GM19240 (cell line): ENCODE measurements at regions not wholly inside any gene's neighbourhood (a gene's known extent, or its start where the extent isn't known, plus 50 kb on each side); places are given as distances from the start of the nearest gene placed in this dataset.
"Not testable (repeated sequence)": the region's sequence is repeated elsewhere in the genome, so short reads cannot be mapped to it uniquely, and the experiment has no call there.

Experiments used
- DNase-seq: peaks from one replicate; pipeline ENCODE4 v3.0.0; 2011; ENCODE audit warnings: low spot score; ENCODE audit not compliant: insufficient read length

- no peak for DNase-seq
Observed at GRCh38 chr3:107111872-107112271, 265.4 kb upstream of the CCDC54 start.

DNA sequence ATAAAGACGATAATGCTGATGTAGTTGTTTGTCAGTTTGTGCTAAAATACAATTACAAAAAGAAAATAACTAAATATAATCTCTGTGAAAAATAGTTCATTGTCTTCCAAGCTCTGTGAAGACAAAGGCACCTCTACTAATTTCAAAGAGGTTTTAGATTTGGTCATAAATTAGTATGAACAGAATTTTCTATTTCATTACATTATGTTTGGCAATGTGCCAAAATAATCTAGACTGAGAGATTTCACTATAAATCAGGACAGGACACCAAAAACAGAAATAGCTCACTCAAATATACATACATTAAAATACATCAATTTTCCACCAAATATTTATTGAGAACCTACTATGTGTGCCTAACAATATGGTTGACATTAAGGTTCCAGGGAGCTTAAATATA, 264.9 kb upstream of the CCDC54 start:
- no peak for DNase-seq

DNA sequence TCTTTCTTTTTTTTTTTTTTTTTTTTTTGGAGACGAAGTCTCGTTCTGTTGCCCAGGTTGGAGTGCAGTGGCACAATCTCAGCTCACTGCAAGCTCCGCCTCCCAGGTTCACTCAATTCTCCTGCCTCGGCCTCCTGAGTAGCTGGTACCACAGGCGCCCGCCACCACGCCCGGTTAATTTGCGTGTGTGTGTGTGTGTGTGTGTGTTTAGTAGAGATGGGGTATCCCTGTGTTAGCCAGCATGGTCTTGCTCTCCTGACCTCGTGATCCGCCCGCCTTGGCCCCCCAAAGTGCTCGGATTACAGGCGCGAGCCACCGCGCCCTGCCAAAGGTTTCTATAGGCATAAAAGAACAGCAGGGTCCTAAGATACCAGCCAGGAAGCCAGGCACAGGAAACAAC, 261.0 kb upstream of the CCDC54 start:
- DNase-seq, result no peak

DNA sequence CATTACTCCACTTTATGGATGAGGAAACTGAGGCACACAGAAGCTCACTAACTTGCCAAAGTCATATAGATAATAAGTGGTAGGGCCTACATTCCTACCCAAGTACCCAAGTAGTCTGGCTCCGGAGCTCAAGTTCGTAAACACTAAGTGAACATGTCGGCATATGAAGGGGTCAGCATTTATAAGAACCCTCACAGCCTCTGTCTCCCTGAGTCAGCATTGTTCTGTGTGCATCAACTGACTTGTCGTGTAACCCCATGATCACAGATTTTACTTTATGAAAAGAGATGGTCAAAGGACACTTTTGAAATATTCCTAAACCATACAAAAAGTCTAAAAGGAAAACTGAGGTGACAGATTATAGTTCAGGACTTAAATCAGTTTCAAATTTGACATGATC, 260.1 kb upstream of the CCDC54 start:
- no peak for DNase-seq

DNA sequence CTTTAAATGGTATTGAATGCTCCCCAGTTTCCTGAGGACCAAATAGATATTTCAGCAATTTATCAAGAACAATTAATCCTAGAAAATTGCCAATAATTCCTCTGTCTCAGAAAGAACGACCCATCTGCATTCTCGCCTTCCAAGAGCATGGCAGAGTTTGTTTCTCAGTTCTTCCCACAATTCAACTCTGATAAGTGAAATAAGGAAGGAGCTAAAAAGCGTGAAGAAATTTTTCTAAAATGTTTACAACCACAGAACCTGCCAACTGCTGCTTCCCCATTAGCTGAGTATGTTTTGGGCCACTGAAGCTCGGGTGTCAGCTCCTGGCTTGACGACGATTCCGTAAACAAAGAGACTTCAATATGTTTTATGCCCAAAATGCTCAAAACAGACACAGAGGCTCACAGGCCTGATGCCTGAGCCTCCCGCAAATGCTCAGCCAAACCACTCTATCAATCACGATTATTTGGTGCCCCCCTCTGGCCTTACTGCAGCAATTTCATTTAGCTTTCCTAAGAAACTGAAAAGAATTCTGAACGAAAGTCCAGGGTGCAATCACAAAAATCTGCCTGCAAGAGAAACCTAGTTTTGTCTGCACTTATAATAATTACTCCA, 259.2 kb upstream of the CCDC54 start:
- DNase-seq, result no peak

DNA sequence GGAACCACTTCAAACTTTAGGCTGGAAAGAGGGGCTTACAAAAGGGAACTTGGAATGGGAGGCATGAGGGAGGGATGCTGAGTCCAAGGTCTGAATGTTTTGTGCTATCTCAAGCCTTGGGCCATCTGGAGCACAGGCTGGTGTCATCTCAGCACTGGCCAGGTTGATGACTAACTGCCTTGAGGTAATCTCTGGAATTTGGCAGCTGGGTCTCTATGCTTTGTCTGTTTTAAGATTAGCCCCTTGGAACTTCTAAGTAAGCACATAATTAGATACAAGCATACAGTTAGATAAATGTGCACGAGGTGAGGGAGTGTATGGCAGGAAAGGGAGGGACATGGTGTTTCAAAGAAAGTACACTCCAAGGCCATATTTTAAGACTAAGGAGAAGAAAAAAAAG, 252.4 kb upstream of the CCDC54 start:
- DNase-seq, result no peak

GRCh38 chr3:107128946-107129345, 248.3 kb upstream of the CCDC54 start:
- DNase-seq, result no peak

GRCh38 chr3:107130089-107130700, 247.0 kb upstream of the CCDC54 start:
- DNase-seq, result no peak

DNA sequence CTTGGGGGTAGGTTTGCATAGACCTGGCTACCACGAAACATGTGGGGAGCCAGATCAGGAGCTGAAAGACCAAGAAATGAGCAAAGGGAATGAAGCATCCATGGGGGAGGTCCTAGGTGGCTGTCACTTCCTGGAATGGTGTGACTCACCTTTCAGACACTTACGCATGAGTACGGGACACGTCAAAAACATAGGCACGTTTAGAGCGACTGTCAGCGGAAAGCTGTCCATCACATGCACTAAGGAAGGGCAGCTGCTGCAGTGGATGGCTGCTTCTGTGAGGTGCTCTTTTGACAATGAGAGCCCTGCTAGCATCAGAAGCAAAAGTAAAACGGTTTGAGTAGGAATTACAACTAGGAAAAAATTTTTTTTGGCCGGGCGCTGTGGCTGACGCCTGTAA, 244.6 kb upstream of the CCDC54 start:
- no peak for DNase-seq

DNA sequence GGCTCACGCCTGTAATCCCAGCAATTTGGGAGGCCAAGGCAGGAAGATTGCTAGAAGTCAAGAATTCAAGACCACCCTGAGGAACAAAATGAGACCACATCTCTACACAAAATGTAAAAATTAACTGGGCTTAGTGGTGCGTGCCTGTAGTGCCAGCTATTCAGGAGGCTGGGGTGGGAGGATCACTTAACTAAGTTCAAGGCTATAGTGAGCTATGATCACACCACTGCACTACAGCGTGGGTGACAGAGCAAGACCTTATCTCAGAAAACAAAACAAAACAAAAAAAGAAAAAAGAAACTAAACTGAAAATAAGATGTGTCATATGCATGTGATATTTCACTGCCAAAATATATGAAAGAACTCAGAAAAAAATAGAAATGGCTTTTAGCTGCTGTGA, 243.3 kb upstream of the CCDC54 start:
- no peak for DNase-seq

- no peak for DNase-seq
Observed at GRCh38 chr3:107142171-107142570, 235.1 kb upstream of the CCDC54 start.

DNA sequence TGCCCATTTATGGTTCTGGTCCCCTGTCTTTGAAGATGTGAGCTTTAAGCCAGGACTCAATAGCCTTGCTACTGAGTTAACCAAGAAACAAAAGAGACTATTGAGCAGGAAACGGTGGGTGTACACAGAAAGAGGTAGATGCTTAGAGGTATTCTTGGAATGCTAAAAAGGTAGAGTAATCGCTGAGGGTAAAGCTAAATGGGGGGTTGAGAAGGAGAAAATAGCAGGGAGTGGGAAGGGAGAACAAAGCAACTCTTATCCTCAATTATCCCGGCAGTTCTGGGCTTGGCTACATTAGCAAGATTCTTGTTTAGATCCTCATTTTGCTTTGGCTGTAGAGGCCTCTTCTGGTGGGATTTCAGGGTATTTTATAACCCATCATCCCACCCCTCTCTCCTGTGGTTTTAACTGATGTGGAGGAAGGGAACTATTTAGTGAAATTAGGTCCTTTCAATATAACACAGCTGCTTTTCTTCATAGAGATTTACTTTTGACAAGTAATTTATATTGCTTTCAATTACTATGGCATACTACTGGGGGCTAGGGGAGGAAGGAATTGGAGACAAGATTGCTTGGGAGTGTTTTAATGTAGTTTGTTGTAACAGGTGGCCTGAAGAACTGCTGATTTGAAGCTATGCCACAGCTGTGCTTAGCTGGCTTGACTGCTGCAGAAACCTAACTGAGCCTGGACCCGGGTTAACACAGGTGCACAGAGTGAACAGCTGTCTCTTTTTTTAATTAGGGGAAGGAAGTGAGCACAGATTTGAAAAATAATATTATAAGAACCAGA, 234.3 kb upstream of the CCDC54 start:
- no peak for DNase-seq

- DNase-seq, result no peak
Observed at GRCh38 chr3:107150675-107151074, 226.6 kb upstream of the CCDC54 start.

DNA sequence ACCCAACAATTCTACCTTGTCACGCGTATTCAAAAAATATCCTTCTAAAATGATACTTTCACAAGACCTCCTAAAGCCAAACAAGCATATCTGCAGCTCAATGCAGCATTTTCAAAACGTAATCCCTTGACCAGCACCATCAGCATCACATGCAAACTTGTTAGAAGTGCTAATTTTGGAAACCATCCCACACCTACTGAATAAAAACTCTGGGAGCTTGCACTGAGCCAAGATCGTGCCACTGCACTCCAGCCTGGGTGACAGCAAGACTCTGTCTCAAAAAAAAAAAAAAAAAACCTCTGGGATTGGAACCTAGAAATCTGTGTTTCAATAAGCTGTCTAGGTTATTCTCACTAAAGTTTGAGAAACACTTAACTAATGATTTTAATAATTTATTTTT, 223.3 kb upstream of the CCDC54 start:
- no peak for DNase-seq

- no peak for DNase-seq
Observed at GRCh38 chr3:107172411-107172810, 204.8 kb upstream of the CCDC54 start.

GRCh38 chr3:107184375-107184774, 192.9 kb upstream of the CCDC54 start:
- no peak for DNase-seq

DNA sequence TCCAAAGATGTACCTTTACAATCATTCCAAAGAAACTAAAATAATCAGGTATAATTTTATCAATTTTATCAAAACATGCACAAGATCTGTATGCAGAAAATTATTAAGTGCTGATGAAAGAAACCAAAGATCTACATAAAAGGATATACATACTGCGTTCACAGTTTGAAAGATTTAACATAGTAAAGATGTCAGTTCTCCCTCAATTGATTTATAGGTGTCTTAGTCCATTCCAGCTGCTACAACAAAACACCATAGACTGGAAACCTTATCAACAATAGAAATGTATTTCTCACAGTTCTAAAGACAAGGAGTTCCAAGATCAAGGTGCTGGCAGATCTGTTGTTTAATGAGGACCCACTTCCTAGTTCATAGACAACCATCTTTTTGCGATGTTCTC, 189.0 kb upstream of the CCDC54 start:
- DNase-seq, result no peak

DNA sequence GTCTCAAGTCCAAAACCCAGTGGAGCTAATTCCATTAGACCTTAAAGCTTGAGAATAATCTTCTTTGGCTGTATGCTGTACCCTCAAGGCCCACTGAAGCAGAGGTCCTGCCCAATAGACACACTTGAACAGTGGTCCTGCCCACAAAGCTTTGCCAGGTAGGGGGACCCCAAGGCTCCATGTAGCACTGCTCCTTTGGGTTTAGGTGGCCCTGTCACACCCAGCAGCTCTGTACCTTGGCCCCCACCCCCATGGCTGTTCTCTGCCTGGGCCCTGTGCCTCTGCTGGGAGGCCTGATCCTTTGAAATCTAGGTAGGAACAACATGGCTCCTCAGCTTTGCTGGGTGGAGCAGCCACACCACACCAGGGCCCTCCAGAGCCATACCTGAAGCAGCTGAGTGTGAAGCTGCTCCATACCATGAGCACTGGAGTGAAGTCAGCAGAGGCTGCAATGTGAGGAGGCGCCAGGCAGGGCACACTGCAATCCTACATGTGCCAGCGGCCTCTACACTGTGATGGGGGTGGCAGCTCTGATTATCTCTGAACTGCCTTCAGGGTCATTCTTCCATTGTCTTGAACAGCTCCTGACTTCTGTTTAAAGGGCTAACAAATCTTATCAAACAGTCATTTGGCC, 188.0 kb upstream of the CCDC54 start:
- DNase-seq, result no peak

DNA sequence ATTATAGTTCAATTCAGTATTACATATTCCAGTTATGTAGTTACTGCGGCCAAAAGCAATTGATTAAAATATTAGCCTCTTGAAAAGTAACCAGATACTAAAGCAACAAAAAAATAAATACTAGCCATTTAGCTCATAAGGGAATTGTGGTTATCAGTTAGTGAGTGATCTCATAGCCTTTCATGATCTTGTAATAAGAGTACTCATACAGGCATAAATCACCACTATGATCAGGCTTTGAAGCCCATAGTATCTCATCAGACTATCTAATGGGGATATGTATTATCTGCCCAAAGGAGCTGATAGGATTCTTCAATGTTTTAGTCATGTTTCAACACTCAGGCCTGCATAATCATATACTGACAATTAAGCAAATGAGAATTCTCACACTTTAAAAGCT, 184.1 kb upstream of the CCDC54 start:
- DNase-seq, result no peak

GRCh38 chr3:107198581-107199181, 178.6 kb upstream of the CCDC54 start:
- DNase-seq, result no peak

DNA sequence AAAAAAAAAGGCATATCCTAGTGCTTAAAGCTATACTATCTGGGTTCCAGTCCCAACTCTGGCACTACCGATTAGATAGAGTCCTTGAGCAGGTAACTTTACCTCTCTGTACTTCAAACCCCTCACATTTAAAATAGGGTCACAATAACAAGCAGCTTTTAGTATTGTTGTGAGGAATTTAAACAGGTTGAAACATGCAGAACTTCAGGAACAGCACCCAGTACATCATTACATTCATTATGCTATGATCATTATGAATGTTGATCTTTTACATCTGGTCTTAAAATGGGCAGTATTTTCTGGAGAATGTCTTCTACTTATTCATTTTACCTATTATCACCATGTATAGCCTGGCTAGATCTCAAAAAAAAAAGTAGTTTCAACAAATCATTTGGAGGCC, 176.1 kb upstream of the CCDC54 start:
- DNase-seq, result no peak

- DNase-seq, result not testable (repeated sequence)
Observed at GRCh38 chr3:107202885-107203284, 174.4 kb upstream of the CCDC54 start.
